ENCODE measurements at regions not wholly inside any gene's neighbourhood (a gene's known extent, or its start where the extent isn't known, plus 50 kb on each side); places are given as distances from the start of the nearest gene placed in this dataset.

- no peak for TF ChIP-seq CTCF (IDR thresholded peaks at IDR 0.05; ENCODE audit: extremely low read depth, low read depth, low read length)
- no peaks in the 10 kb centered on the region for H3K27me3 ChIP-seq (ENCODE audit: insufficient read depth, low read length)
- H3K4me2 ChIP-seq (ENCODE audit: insufficient read depth, low read length): no peak overlapping the region
- no peaks in the 10 kb centered on the region for H4K20me1 ChIP-seq (ENCODE audit: insufficient read depth, low read length)
- no peaks in the 10 kb centered on the region for H3K36me3 ChIP-seq (ENCODE audit: insufficient read depth, low read length)
- DNase-seq (ENCODE audit: insufficient read length, low spot score, missing footprints): no peak
- no peaks in the 10 kb centered on the region for H3K79me2 ChIP-seq (ENCODE audit: insufficient read depth, low read length)
- no peaks in the 10 kb centered on the region for H3K4me1 ChIP-seq (ENCODE audit: insufficient read depth, low read length)
- H3K9me3 ChIP-seq (ENCODE audit: low read depth, low read length): peaks cover 1% of the 10 kb centered on the region
- no peak overlapping the region for H3K27ac ChIP-seq (ENCODE audit: low read depth, low read length)
- no peak overlapping the region for H3K4me3 ChIP-seq (ENCODE audit: insufficient read depth, low read length)
- no peak overlapping the region for H2AFZ ChIP-seq (ENCODE audit: low read length)
Observed at GRCh38 chr4:167452922-167453430, 218.7 kb upstream of the SPOCK3 start.

GRCh38 chr4:167456619-167457018 is 222.3 kb upstream of the SPOCK3 start:
- Histone ChIP-seq H3K79me2 (ENCODE audit: insufficient read depth, low read length) (no peaks in the 10 kb centered on the region), H3K4me2 (ENCODE audit: insufficient read depth, low read length) (no peak overlapping the region), H4K20me1 (ENCODE audit: insufficient read depth, low read length) (no peaks in the 10 kb centered on the region), H2AFZ (ENCODE audit: low read length) (no peak overlapping the region), H3K4me1 (ENCODE audit: insufficient read depth, low read length) (no peaks in the 10 kb centered on the region), H3K36me3 (ENCODE audit: insufficient read depth, low read length) (no peaks in the 10 kb centered on the region), H3K4me3 (ENCODE audit: insufficient read depth, low read length) (no peak overlapping the region), H3K27ac (ENCODE audit: low read depth, low read length) (no peak overlapping the region), H3K27me3 (ENCODE audit: insufficient read depth, low read length) (no peaks in the 10 kb centered on the region), H3K9me3 (ENCODE audit: low read depth, low read length) (no peaks in the 10 kb centered on the region)
- no peak for DNase-seq (ENCODE audit: insufficient read length, low spot score, missing footprints)
- TF ChIP-seq CTCF (IDR thresholded peaks at IDR 0.05; ENCODE audit: extremely low read depth, low read depth, low read length): no peak

GRCh38 chr4:167469436-167469835 is 235.1 kb upstream of the SPOCK3 start:
- H3K27me3 ChIP-seq (ENCODE audit: insufficient read depth, low read length): no peaks in the 10 kb centered on the region

GRCh38 chr4:167475951-167476350 is 241.7 kb upstream of the SPOCK3 start:
- Histone ChIP-seq H3K9me3 (ENCODE audit: low read depth, low read length) (no peaks in the 10 kb centered on the region), H3K79me2 (ENCODE audit: insufficient read depth, low read length) (no peaks in the 10 kb centered on the region), H3K27me3 (ENCODE audit: insufficient read depth, low read length) (no peaks in the 10 kb centered on the region), H3K4me1 (ENCODE audit: insufficient read depth, low read length) (no peaks in the 10 kb centered on the region), H3K4me3 (ENCODE audit: insufficient read depth, low read length) (no peak overlapping the region), H2AFZ (ENCODE audit: low read length) (no peak overlapping the region), H3K27ac (ENCODE audit: low read depth, low read length) (no peak overlapping the region), H4K20me1 (ENCODE audit: insufficient read depth, low read length) (no peaks in the 10 kb centered on the region), H3K4me2 (ENCODE audit: insufficient read depth, low read length) (no peak overlapping the region), H3K36me3 (ENCODE audit: insufficient read depth, low read length) (no peaks in the 10 kb centered on the region)
- TF ChIP-seq CTCF (IDR thresholded peaks at IDR 0.05; ENCODE audit: extremely low read depth, low read depth, low read length): no peak
- no peak for DNase-seq (ENCODE audit: insufficient read length, low spot score, missing footprints)

More at GRCh38 chr4:167469436-167469835, 235.1 kb upstream of the SPOCK3 start:
- Histone ChIP-seq H3K4me2 (ENCODE audit: insufficient read depth, low read length) (no peak overlapping the region), H3K4me3 (ENCODE audit: insufficient read depth, low read length) (no peak overlapping the region), H3K4me1 (ENCODE audit: insufficient read depth, low read length) (no peaks in the 10 kb centered on the region), H3K79me2 (ENCODE audit: insufficient read depth, low read length) (no peaks in the 10 kb centered on the region), H3K9me3 (ENCODE audit: low read depth, low read length) (no peaks in the 10 kb centered on the region), H4K20me1 (ENCODE audit: insufficient read depth, low read length) (no peaks in the 10 kb centered on the region), H3K36me3 (ENCODE audit: insufficient read depth, low read length) (no peaks in the 10 kb centered on the region), H2AFZ (ENCODE audit: low read length) (no peak overlapping the region), H3K27ac (ENCODE audit: low read depth, low read length) (no peak overlapping the region)
- DNase-seq (ENCODE audit: insufficient read length, low spot score, missing footprints): no peak
- no peak for TF ChIP-seq CTCF (IDR thresholded peaks at IDR 0.05; ENCODE audit: extremely low read depth, low read depth, low read length)
